ENCODE measurements at regions not wholly inside any gene's neighbourhood (a gene's known extent, or its start where the extent isn't known, plus 50 kb on each side); places are given as distances from the start of the nearest gene placed in this dataset.

GRCh38 chr5:61995486-61995885 is 310.5 kb upstream of the KIF2A start:
- no peak for FAIRE-seq
- H3K56ac ChIP-seq (replicated peaks; ENCODE audit: insufficient read length, low read depth, low read length) = no peak overlapping the region
- POLR2A ChIA-PET (ENCODE audit: partially characterized antibody) = no interaction called here
- no peak for TF ChIP-seq EGR1 (IDR thresholded peaks at IDR 0.05; ENCODE audit: borderline replicate concordance, low read depth, low read length)
- TF ChIP-seq KDM5A (IDR thresholded peaks at IDR 0.05; ENCODE audit: low read length) = no peak
- TF ChIP-seq HDAC2 (IDR thresholded peaks at IDR 0.05; ENCODE audit: borderline replicate concordance in 1 of 2, low read depth in 2 of 2, low read length in 2 of 2) = no peak
- no peak for TF ChIP-seq JUND (IDR thresholded peaks at IDR 0.05; ENCODE audit: low read length)
- no peak for TF ChIP-seq RXRA (IDR thresholded peaks at IDR 0.05; ENCODE audit: insufficient read depth, low read depth, low read length)
- TF ChIP-seq SP1 (IDR thresholded peaks at IDR 0.05; ENCODE audit: low read depth, low read length) = no peak
- no peak for TF ChIP-seq RFX5 (IDR thresholded peaks at IDR 0.05; ENCODE audit: borderline replicate concordance, low read depth, low read length)
- no peak for TF ChIP-seq POLR2A (IDR thresholded peaks at IDR 0.05; ENCODE audit: control extremely low read depth in 1 of 2, low read depth in 2 of 2, low read length in 2 of 2)
- no peak for TF ChIP-seq USF2 (IDR thresholded peaks at IDR 0.05; ENCODE audit: low read length)
- no peak for TF ChIP-seq CTCF (IDR thresholded peaks at IDR 0.05; ENCODE audit: control extremely low read depth in 1 of 3, insufficient read depth in 1 of 3, low read depth in 1 of 3, low read length in 3 of 3)
- TF ChIP-seq NRF1 (IDR thresholded peaks at IDR 0.05; ENCODE audit: low read depth, low read length) = no peak

More at GRCh38 chr5:61995486-61995885, 310.5 kb upstream of the KIF2A start:
- H2AFZ ChIP-seq (ENCODE audit: low read length) = no peak overlapping the region
- no peak overlapping the region for H2AK5ac ChIP-seq (ENCODE audit: low read depth, low read length)
- H3K4ac ChIP-seq (replicated peaks; ENCODE audit: insufficient read length, low read depth, low read length) = no peak overlapping the region
- no peak overlapping the region for H2BK20ac ChIP-seq (ENCODE audit: low read length)
- H3K9ac ChIP-seq (replicated peaks in 1 of 4; ENCODE audit: extremely low read depth in 1 of 4, low read depth in 3 of 4, low read length in 3 of 4) = no peak overlapping the region
- no peak overlapping the region for H2BK5ac ChIP-seq (ENCODE audit: low read depth, low read length)
- no peak overlapping the region for H4K8ac ChIP-seq (ENCODE audit: extremely low read depth, insufficient read depth, low read length)
- H3K23me2 ChIP-seq (ENCODE audit: low read depth, low read length) = no peaks in the 10 kb centered on the region
- CTCF ChIA-PET (ENCODE audit: partially characterized antibody) = interaction anchor here (1.2 to 1.4 kb wide), 2 partner anchors 149 to 217 kb away, joined by 3 read pairs; no protein-coding TSS in a partner anchor
- H3K4me2 ChIP-seq (ENCODE audit: insufficient read depth in 1 of 2, low read depth in 2 of 2, low read length in 2 of 2) = no peak overlapping the region
- 93% methylated on average over 2 of the region's 2 CpGs; no CpG with 5 or more reads in 1 of the 2 experiments for WGBS, 2 experiments (ENCODE audit: extremely low coverage in 1 of 2, insufficient coverage in 1 of 2, insufficient read length in 1 of 2, insufficient replicate concordance in 2 of 2, low coverage in 1 of 2, low lambda C conversion rate in 2 of 2, missing lambda C conversion rate in 1 of 2)
- H3K79me1 ChIP-seq (ENCODE audit: low read depth, low read length) = no peaks in the 10 kb centered on the region
- no peak overlapping the region for H2BK12ac ChIP-seq (ENCODE audit: low read depth, low read length)
- no peak overlapping the region for H4K5ac ChIP-seq (ENCODE audit: insufficient read length, low read depth, low read length)
- H3K9me3 ChIP-seq (ENCODE audit: insufficient read depth in 2 of 2, low read depth in 1 of 2, low read length in 1 of 2) = no peaks in the 10 kb centered on the region
- no peak overlapping the region for H3K4me3 ChIP-seq (ENCODE audit: extremely low read depth in 1 of 4, insufficient read depth in 2 of 4, low read depth in 3 of 4, low read length in 4 of 4)
- no peaks in the 10 kb centered on the region for H3K36me3 ChIP-seq (ENCODE audit: control insufficient read depth in 2 of 4, insufficient read depth in 4 of 4, low read length in 3 of 4)
- H3K14ac ChIP-seq (ENCODE audit: insufficient read length) = no peak overlapping the region
- no peak overlapping the region for H3K23ac ChIP-seq (ENCODE audit: insufficient read length)
- H4K91ac ChIP-seq (replicated peaks; ENCODE audit: insufficient read length, low read length) = no peak overlapping the region
- no peaks in the 10 kb centered on the region for H3K4me1 ChIP-seq (replicated peaks in 1 of 4; ENCODE audit: control insufficient read depth in 3 of 4, insufficient read depth in 4 of 4, low read length in 3 of 4)
- H4K20me1 ChIP-seq (replicated peaks in 1 of 2; ENCODE audit: control insufficient read depth in 1 of 2, insufficient read depth in 2 of 2, low read length in 2 of 2) = no peaks in the 10 kb centered on the region
- DNase-seq (ENCODE audit: low read depth in 1 of 2, low spot score in 2 of 2) = no peak
- no peak overlapping the region for H3K18ac ChIP-seq (ENCODE audit: extremely low read depth, low read length)
- no peak overlapping the region for H2BK15ac ChIP-seq (ENCODE audit: low read length)
- H3K27me3 ChIP-seq (replicated peaks in 1 of 4; ENCODE audit: control insufficient read depth in 3 of 4, extremely low read depth in 1 of 4, insufficient read depth in 3 of 4, low read length in 3 of 4) = no peaks in the 10 kb centered on the region
- no peaks in the 10 kb centered on the region for H3K79me2 ChIP-seq (ENCODE audit: control insufficient read depth in 1 of 2, insufficient read depth in 2 of 2, low read length in 2 of 2)
- no peak overlapping the region for H2BK120ac ChIP-seq (replicated peaks; ENCODE audit: low read depth, low read length)
- no peak overlapping the region for H3K27ac ChIP-seq (ENCODE audit: low read depth, low read length)
